B cell (primary cell): ENCODE measurements at regions not wholly inside any gene's neighbourhood (a gene's known extent, or its start where the extent isn't known, plus 50 kb on each side); places are given as distances from the start of the nearest gene placed in this dataset.

Source experiments
- ATAC-seq: fragments of 200-7000 bp; cut with Tn5 transposase; one replicate; pipeline ENCODE4 v1.10.0; 2021; ENCODE audit warnings: low read depth, mild to moderate bottlenecking, moderate number of reproducible peaks, moderate library complexity
- CTCF ChIA-PET: fragments of 350-600 bp; sonication (Branson Sonifier 250); formaldehyde crosslinking; loops from one replicate; lab custom pipeline; 2021; ENCODE audit warnings: antibody characterized with exemption, inconsistent platforms; lab: Charles Lee
- POLR2A ChIA-PET: fragments of 350-600 bp; sonication (Branson Sonifier 250); formaldehyde crosslinking; loops from one replicate; lab custom pipeline; 2021; ENCODE audit warnings: antibody characterized with exemption; lab: Charles Lee
- DNase-seq: peaks from one replicate; pipeline ENCODE4 v3.0.0; 2013
- H2AFZ ChIP-seq: 2 replicates; pipeline ENCODE4 v1.6.1; 2012; ENCODE audit warnings: mild to moderate bottlenecking, low read depth, low read length; ENCODE audit not compliant: insufficient read depth, poor library complexity, severe bottlenecking
- H3K27ac ChIP-seq, 2 donors: 1 replicate in 1 of 2; 2 replicates in 1 of 2; pipeline ENCODE4 v1.5.1; 2012 to 2013; ENCODE audit warnings: low read length in 2 of 2, mild to moderate bottlenecking in 2 of 2, moderate library complexity in 1 of 2
- H3K27me3 ChIP-seq, 4 experiments: fragments of 200-600 bp in 1 of 4; sonication (generic) in 1 of 4; replicated peaks in 1 of 4; 1 replicate in 2 of 4; 2 replicates in 2 of 4; pipeline versions ENCODE4 v1.6.1 to v1.7.0; 2013 to 2016; ENCODE audit warnings: low read length in 3 of 4, mild to moderate bottlenecking in 2 of 4, mixed read lengths in 1 of 4, moderate library complexity in 1 of 4; ENCODE audit not compliant: insufficient read depth in 4 of 4, control insufficient read depth in 3 of 4; ENCODE audit errors: control extremely low read depth in 1 of 4
- H3K36me3 ChIP-seq, 2 experiments: replicated peaks in 1 of 2; 1 replicate in 1 of 2; 2 replicates in 1 of 2; pipeline versions ENCODE4 v1.6.1 to v1.7.1; 2013; ENCODE audit warnings: low read length in 1 of 2; ENCODE audit not compliant: insufficient read depth in 2 of 2, control insufficient read depth in 1 of 2; ENCODE audit errors: control extremely low read depth in 1 of 2, extremely low read depth in 1 of 2
- H3K4me1 ChIP-seq, 2 donors: fragments of 200-600 bp in 1 of 2; sonication (generic) in 1 of 2; 1 replicate in 1 of 2; 2 replicates in 1 of 2; pipeline versions ENCODE4 v1.5.1 to v1.6.1; 2013 to 2017; ENCODE audit warnings: low read length in 2 of 2; ENCODE audit not compliant: control insufficient read depth in 2 of 2, insufficient read depth in 2 of 2
- H3K4me2 ChIP-seq: replicated peaks from 2 replicates; pipeline ENCODE3; 2012; ENCODE audit warnings: mild to moderate bottlenecking, low read depth, low read length; ENCODE audit not compliant: poor library complexity, severe bottlenecking
- H3K4me3 ChIP-seq, 5 experiments: fragments of 200-600 bp in 1 of 5; sonication (generic) in 1 of 5; 1 replicate in 3 of 5; 2 replicates in 2 of 5; pipeline versions ENCODE4 v1.5.1 to v1.7.0; 2011 to 2016; ENCODE audit warnings: low read length in 4 of 5, mild to moderate bottlenecking in 4 of 5, low read depth in 2 of 5, control low read depth in 1 of 5, moderate library complexity in 1 of 5; ENCODE audit not compliant: insufficient read depth in 1 of 5; ENCODE audit errors: control extremely low read depth in 1 of 5, extremely low read depth in 1 of 5
- H3K79me2 ChIP-seq: fragments of 200-600 bp; sonication (generic); one replicate; pipeline ENCODE4 v1.6.0; 2016; ENCODE audit warnings: low read length; ENCODE audit not compliant: control insufficient read depth, insufficient read depth
- H3K9ac ChIP-seq: fragments of 200-600 bp; sonication (generic); 2 replicates; pipeline ENCODE4 v1.6.1; 2017; ENCODE audit warnings: mild to moderate bottlenecking, low read length, moderate library complexity
- H3K9me3 ChIP-seq, 3 donors: one replicate each; pipeline versions ENCODE4 v1.6.1 to v1.7.1; 2013; ENCODE audit warnings: low read length in 2 of 3; ENCODE audit not compliant: control insufficient read depth in 2 of 3, insufficient read depth in 1 of 3; ENCODE audit errors: control extremely low read depth in 1 of 3
- H4K20me1 ChIP-seq: 2 replicates; pipeline ENCODE4 v1.6.0; 2012; ENCODE audit warnings: mild to moderate bottlenecking, low read length; ENCODE audit not compliant: insufficient read depth, control insufficient read depth, poor library complexity, severe bottlenecking
- H3K27ac Mint-ChIP-seq: one replicate; pipeline ENCODE4 v1.8.0; 2021; ENCODE audit warnings: mixed read lengths
- H3K27me3 Mint-ChIP-seq: one replicate; pipeline ENCODE4 v1.8.0; 2021; ENCODE audit warnings: mixed read lengths
- H3K4me1 Mint-ChIP-seq: one replicate; pipeline ENCODE4 v1.8.0; 2021; ENCODE audit warnings: mixed read lengths
- H3K4me3 Mint-ChIP-seq: one replicate; pipeline ENCODE4 v1.8.0; 2021; ENCODE audit warnings: mixed read lengths
- H3K9me3 Mint-ChIP-seq: one replicate; pipeline ENCODE4 v1.8.0; 2022; ENCODE audit warnings: mixed read lengths; ENCODE audit not compliant: insufficient read depth
- EZH2 ChIP-seq: IDR thresholded peaks from 2 replicates; pipeline ENCODE4 v1.6.1; 2012; ENCODE audit warnings: borderline replicate concordance, low read depth, mild to moderate bottlenecking, moderate library complexity, low read length; ENCODE audit not compliant: insufficient read depth, poor library complexity, severe bottlenecking
- WGBS: methylation state at CpG from one replicate; pipeline ENCODE4 v1.1.5; 2013; ENCODE audit warnings: missing lambda C conversion rate; ENCODE audit not compliant: insufficient coverage; 5-methylcytosine and 5-hydroxymethylcytosine counted together
- intact Hi-C: fragments of 100-400 bp; cut with micrococcal nuclease; formaldehyde crosslinking; loops from one replicate; pipeline ENCODE4 v1.10.0; 2022
- TF ChIP-seq, protein P1 (sequence below): fragments of 200-600 bp; IDR thresholded peaks from one replicate; pipeline ENCODE4 v1.8.0; 2022; ENCODE audit warnings: antibody characterized with exemption, mild to moderate bottlenecking

- no peaks in the 10 kb centered on the region for H4K20me1 ChIP-seq
- H3K79me2 ChIP-seq = no peaks in the 10 kb centered on the region
- no peak overlapping the region for H3K27ac ChIP-seq
- WGBS = 70% methylated on average over 1 of the region's 1 CpG
- intact Hi-C loops = no loop called here
- H3K27me3 ChIP-seq = peaks cover 0 to 5% (median 0%) of the 10 kb centered on the region in 4 experiments
- no peak overlapping the region for H2AFZ ChIP-seq
- H3K4me1 ChIP-seq = no peaks in the 10 kb centered on the region
- H3K27ac Mint-ChIP-seq = no peak overlapping the region
- no peak overlapping the region for H3K4me3 Mint-ChIP-seq
- no peaks in the 10 kb centered on the region for H3K4me1 Mint-ChIP-seq
- POLR2A ChIA-PET = no interaction called here
- TF ChIP-seq, protein P1, sequence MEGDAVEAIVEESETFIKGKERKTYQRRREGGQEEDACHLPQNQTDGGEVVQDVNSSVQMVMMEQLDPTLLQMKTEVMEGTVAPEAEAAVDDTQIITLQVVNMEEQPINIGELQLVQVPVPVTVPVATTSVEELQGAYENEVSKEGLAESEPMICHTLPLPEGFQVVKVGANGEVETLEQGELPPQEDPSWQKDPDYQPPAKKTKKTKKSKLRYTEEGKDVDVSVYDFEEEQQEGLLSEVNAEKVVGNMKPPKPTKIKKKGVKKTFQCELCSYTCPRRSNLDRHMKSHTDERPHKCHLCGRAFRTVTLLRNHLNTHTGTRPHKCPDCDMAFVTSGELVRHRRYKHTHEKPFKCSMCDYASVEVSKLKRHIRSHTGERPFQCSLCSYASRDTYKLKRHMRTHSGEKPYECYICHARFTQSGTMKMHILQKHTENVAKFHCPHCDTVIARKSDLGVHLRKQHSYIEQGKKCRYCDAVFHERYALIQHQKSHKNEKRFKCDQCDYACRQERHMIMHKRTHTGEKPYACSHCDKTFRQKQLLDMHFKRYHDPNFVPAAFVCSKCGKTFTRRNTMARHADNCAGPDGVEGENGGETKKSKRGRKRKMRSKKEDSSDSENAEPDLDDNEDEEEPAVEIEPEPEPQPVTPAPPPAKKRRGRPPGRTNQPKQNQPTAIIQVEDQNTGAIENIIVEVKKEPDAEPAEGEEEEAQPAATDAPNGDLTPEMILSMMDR = no peak
- no peak for TF ChIP-seq EZH2
- ATAC-seq (no peak), DNase-seq (no peak)
- H3K9me3 ChIP-seq = peaks cover 0 to 20% (median 10%) of the 10 kb centered on the region in 3 donors
- no peaks in the 10 kb centered on the region for H3K36me3 ChIP-seq
- no peaks in the 10 kb centered on the region for H3K27me3 Mint-ChIP-seq
- no peak overlapping the region for H3K9ac ChIP-seq
- H3K4me2 ChIP-seq = no peak overlapping the region
- H3K9me3 Mint-ChIP-seq = peaks cover 14% of the 10 kb centered on the region
- CTCF ChIA-PET = no interaction called here
- H3K4me3 ChIP-seq = no peak overlapping the region
These were observed 170.6 kb upstream of the CCDC196 start for GRCh38 chr14:66315548-66315947.

DNA sequence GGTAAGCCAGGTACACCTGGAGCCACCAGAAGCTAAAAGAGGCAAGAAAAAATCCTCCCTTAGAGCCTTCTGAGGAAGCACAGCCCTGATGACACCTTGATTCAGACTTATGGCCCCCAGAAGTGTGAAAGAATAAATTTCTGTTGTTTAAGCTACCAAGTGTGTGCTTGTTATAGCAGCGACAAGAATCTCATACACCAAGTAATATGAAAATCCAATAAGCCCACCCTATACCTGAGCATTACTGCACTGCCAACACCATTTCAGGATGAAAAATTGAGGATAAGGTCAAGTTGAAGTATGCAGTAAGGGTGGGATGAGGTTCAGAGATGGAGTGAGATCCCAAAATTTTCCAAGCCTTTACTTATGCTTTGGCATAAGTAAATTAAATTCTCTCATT lies 163.6 kb upstream of the CCDC196 start:
- H3K9ac ChIP-seq = no peak overlapping the region
- WGBS = no CpG with 5 or more reads among the region's 1 CpG
- ATAC-seq (no peak), DNase-seq (no peak)
- H3K4me1 Mint-ChIP-seq = no peaks in the 10 kb centered on the region
- H3K27me3 ChIP-seq = no peaks in the 10 kb centered on the region
- H3K36me3 ChIP-seq = no peaks in the 10 kb centered on the region
- intact Hi-C loops = no loop called here
- peaks cover 17% of the 10 kb centered on the region for H3K9me3 Mint-ChIP-seq
- no peaks in the 10 kb centered on the region for H4K20me1 ChIP-seq
- ChIA-PET POLR2A (no interaction called here), CTCF (no interaction called here)
- H3K4me3 Mint-ChIP-seq = no peak overlapping the region
- H2AFZ ChIP-seq = no peak overlapping the region
- no peak overlapping the region for H3K4me3 ChIP-seq
- no peaks in the 10 kb centered on the region for H3K79me2 ChIP-seq
- no peak overlapping the region for H3K27ac Mint-ChIP-seq
- no peaks in the 10 kb centered on the region for H3K27me3 Mint-ChIP-seq
- H3K9me3 ChIP-seq = peaks cover 0 to 5% (median 0%) of the 10 kb centered on the region in 3 donors
- no peaks in the 10 kb centered on the region for H3K4me1 ChIP-seq
- TF ChIP-seq, protein P1 = no peak
- TF ChIP-seq EZH2 = no peak
- no peak overlapping the region for H3K27ac ChIP-seq
- no peak overlapping the region for H3K4me2 ChIP-seq
